ENCODE measurements at regions not wholly inside any gene's neighbourhood (a gene's known extent, or its start where the extent isn't known, plus 50 kb on each side); places are given as distances from the start of the nearest gene placed in this dataset.

- intact Hi-C loops (cut with DNase I): no loop called here
- no peak for DNase-seq (ENCODE audit: low spot score)
Measured at GRCh38 chr13:31894931-31895330, 136.6 kb upstream of the FRY start.

- DNase-seq (ENCODE audit: low spot score): no peak
- intact Hi-C loops (cut with DNase I): no loop called here
Measured at GRCh38 chr13:31895691-31896090, 135.9 kb upstream of the FRY start.

- DNase-seq (ENCODE audit: low spot score): no peak
- intact Hi-C loops (cut with DNase I): no loop called here
Measured at GRCh38 chr13:31896427-31896826, 135.1 kb upstream of the FRY start.

GRCh38 chr13:31898378-31899071, 133.0 kb upstream of the FRY start:
- intact Hi-C loops (cut with DNase I): no loop called here
- DNase-seq (ENCODE audit: low spot score): no peak

- intact Hi-C loops (cut with DNase I): no loop called here
- DNase-seq (ENCODE audit: low spot score): no peak
Measured at GRCh38 chr13:31901985-31902384, 129.6 kb upstream of the FRY start.

- intact Hi-C loops (cut with DNase I): no loop called here
- DNase-seq (ENCODE audit: low spot score): no peak
Measured at GRCh38 chr13:31903111-31903815, 128.3 kb upstream of the FRY start.

GRCh38 chr13:31904941-31905824, 126.4 kb upstream of the FRY start:
- intact Hi-C loops (cut with DNase I): no loop called here
- DNase-seq (ENCODE audit: low spot score): no peak

- intact Hi-C loops (cut with DNase I): no loop called here
- no peak for DNase-seq (ENCODE audit: low spot score)
Measured at GRCh38 chr13:31905961-31906360, 125.6 kb upstream of the FRY start.

- DNase-seq (ENCODE audit: low spot score): no peak
- intact Hi-C loops (cut with DNase I): no loop called here
Measured at GRCh38 chr13:31908696-31909411, 122.7 kb upstream of the FRY start.

GRCh38 chr13:31909864-31910551, 121.6 kb upstream of the FRY start:
- no peak for DNase-seq (ENCODE audit: low spot score)
- intact Hi-C loops (cut with DNase I): loop anchor here (5.0 kb wide), 3 partner anchors 87 to 402 kb away; no protein-coding TSS in a partner anchor

- no peak for DNase-seq (ENCODE audit: low spot score)
- intact Hi-C loops (cut with DNase I): loop anchor here (5.0 kb wide), 3 partner anchors 87 to 402 kb away; no protein-coding TSS in a partner anchor
Measured at GRCh38 chr13:31910633-31911032, 120.9 kb upstream of the FRY start.

GRCh38 chr13:31912647-31913401, 118.8 kb upstream of the FRY start:
- intact Hi-C loops (cut with DNase I): loop anchor here (5.0 kb wide), 3 partner anchors 84 to 399 kb away; no protein-coding TSS in a partner anchor
- DNase-seq (ENCODE audit: low spot score): no peak

GRCh38 chr13:31913459-31913858, 118.1 kb upstream of the FRY start:
- intact Hi-C loops (cut with DNase I): loop anchor here (5.0 kb wide), 3 partner anchors 84 to 399 kb away; no protein-coding TSS in a partner anchor
- DNase-seq (ENCODE audit: low spot score): no peak

- intact Hi-C loops (cut with DNase I): loop anchor here (5.0 kb wide), 4 partner anchors 82 to 397 kb away; no protein-coding TSS in a partner anchor
- no peak for DNase-seq (ENCODE audit: low spot score)
Measured at GRCh38 chr13:31914843-31915242, 116.7 kb upstream of the FRY start.

- DNase-seq (ENCODE audit: low spot score): no peak
- intact Hi-C loops (cut with DNase I): loop anchor here (5.0 kb wide), 1 partner anchor 99 kb away; no protein-coding TSS in a partner anchor
Measured at GRCh38 chr13:31918707-31919106, 112.9 kb upstream of the FRY start.

GRCh38 chr13:31919241-31919640, 112.3 kb upstream of the FRY start:
- intact Hi-C loops (cut with DNase I): loop anchor here (5.0 kb wide), 1 partner anchor 98 kb away; no protein-coding TSS in a partner anchor
- DNase-seq (ENCODE audit: low spot score): no peak

GRCh38 chr13:31919971-31920726, 111.4 kb upstream of the FRY start:
- intact Hi-C loops (cut with DNase I): loop anchor here (5.0 kb wide), 1 partner anchor 97 kb away; no protein-coding TSS in a partner anchor
- no peak for DNase-seq (ENCODE audit: low spot score)
